CD4-positive, CD25-positive, alpha-beta regulatory T cell (primary cell): ENCODE measurements at regions not wholly inside any gene's neighbourhood (a gene's known extent, or its start where the extent isn't known, plus 50 kb on each side); places are given as distances from the start of the nearest gene placed in this dataset.
A peak's percentile ranks its signal among the peaks of the same experiment; 100 is the strongest.

Source experiments
- ATAC-seq, 2 donors: fragments of 150-1000 bp; cut with Tn5 transposase; one replicate each; pipeline ENCODE4 v1.10.0; 2021; ENCODE audit warnings: low read depth in 2 of 2, moderate number of reproducible peaks in 2 of 2, moderate library complexity in 1 of 2
- DNase-seq, 3 donors: peaks; one replicate each; pipeline versions ENCODE4 v3.0.0 to v3.0.0-alpha.2; 2012 to 2022; ENCODE audit warnings: mixed read lengths in 1 of 3
- H3K27ac ChIP-seq: one replicate; pipeline ENCODE4 v1.7.0; 2013; ENCODE audit warnings: mild to moderate bottlenecking, low read length; ENCODE audit not compliant: insufficient read depth, poor library complexity, severe bottlenecking
- H3K27me3 ChIP-seq: one replicate; pipeline ENCODE4 v1.7.0; 2013; ENCODE audit warnings: low read length; ENCODE audit not compliant: control insufficient read depth, insufficient read depth
- H3K36me3 ChIP-seq: one replicate; pipeline ENCODE4 v1.7.0; 2013; ENCODE audit warnings: mild to moderate bottlenecking, low read length, moderate library complexity; ENCODE audit not compliant: control insufficient read depth, insufficient read depth
- H3K4me1 ChIP-seq: 2 replicates; pipeline ENCODE4 v1.7.0; 2013; ENCODE audit warnings: mild to moderate bottlenecking, low read length; ENCODE audit not compliant: insufficient read depth, control insufficient read depth, poor library complexity, severe bottlenecking
- H3K4me3 ChIP-seq: one replicate; pipeline ENCODE4 v1.7.0; 2013; ENCODE audit warnings: low read depth, mild to moderate bottlenecking, low read length, moderate library complexity
- H3K9me3 ChIP-seq, 2 experiments: 1 replicate in 1 of 2; 2 replicates in 1 of 2; pipeline ENCODE4 v1.7.0; 2013; ENCODE audit warnings: low read length in 2 of 2, mild to moderate bottlenecking in 1 of 2, moderate library complexity in 1 of 2; ENCODE audit not compliant: control insufficient read depth in 2 of 2
- H3K27ac Mint-ChIP-seq, 3 donors: one replicate each; pipeline ENCODE4 v1.8.0; 2020 to 2022; ENCODE audit warnings: mild to moderate bottlenecking in 3 of 3, mixed read lengths in 3 of 3, moderate library complexity in 2 of 3
- H3K27me3 Mint-ChIP-seq: one replicate; pipeline ENCODE4 v1.8.0; 2022; ENCODE audit warnings: mild to moderate bottlenecking, mixed read lengths
- H3K36me3 Mint-ChIP-seq: one replicate; pipeline ENCODE4 v1.8.0; 2020; ENCODE audit warnings: mixed read lengths
- H3K4me1 Mint-ChIP-seq, 4 donors: one replicate each; pipeline ENCODE4 v1.8.0; 2020 to 2022; ENCODE audit warnings: mixed read lengths in 4 of 4, mild to moderate bottlenecking in 1 of 4
- H3K4me3 Mint-ChIP-seq, 4 donors: one replicate each; pipeline ENCODE4 v1.8.0; 2020 to 2022; ENCODE audit warnings: mild to moderate bottlenecking in 4 of 4, mixed read lengths in 4 of 4, moderate library complexity in 3 of 4
- H3K9me3 Mint-ChIP-seq, 7 donors: one replicate each; pipeline ENCODE4 v1.8.0; 2020 to 2022; ENCODE audit warnings: mixed read lengths in 7 of 7, mild to moderate bottlenecking in 3 of 7, moderate library complexity in 2 of 7

DNA sequence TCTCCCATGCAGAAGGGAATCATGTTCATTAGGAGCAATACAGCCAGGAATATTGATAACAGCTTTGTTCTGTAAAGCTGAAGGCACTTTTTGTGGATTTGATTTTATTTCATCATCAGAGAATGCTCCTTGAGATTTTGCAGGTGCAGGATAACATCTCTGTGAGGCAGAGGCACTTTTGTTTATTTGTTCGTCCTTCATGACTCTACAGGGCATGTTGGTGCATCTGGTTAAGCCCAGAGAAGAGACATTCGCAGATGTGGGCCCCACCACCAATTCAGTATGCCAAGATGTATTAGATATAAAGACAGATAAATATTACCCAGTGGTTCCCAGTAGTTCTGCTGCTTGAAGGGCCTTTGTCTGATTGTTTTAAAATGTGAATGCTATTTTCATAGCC, 368.1 kb upstream of the SEMA6D start:
- Histone ChIP-seq H3K4me1 (no peaks in the 10 kb centered on the region), H3K36me3 (no peaks in the 10 kb centered on the region), H3K27ac (no peak overlapping the region), H3K27me3 (no peaks in the 10 kb centered on the region), H3K9me3 (no peaks in the 10 kb centered on the region), H3K4me3 (no peak overlapping the region)
- no peaks in the 10 kb centered on the region for H3K4me1 Mint-ChIP-seq
- no peak overlapping the region for H3K27ac Mint-ChIP-seq
- no peak overlapping the region for H3K4me3 Mint-ChIP-seq
- no peaks in the 10 kb centered on the region for H3K27me3 Mint-ChIP-seq
- ATAC-seq, result no peak
- H3K36me3 Mint-ChIP-seq, result no peaks in the 10 kb centered on the region
- peaks cover 0 to 5% (median 1%) of the 10 kb centered on the region in 7 donors for H3K9me3 Mint-ChIP-seq
- DNase-seq, result no peak

DNA sequence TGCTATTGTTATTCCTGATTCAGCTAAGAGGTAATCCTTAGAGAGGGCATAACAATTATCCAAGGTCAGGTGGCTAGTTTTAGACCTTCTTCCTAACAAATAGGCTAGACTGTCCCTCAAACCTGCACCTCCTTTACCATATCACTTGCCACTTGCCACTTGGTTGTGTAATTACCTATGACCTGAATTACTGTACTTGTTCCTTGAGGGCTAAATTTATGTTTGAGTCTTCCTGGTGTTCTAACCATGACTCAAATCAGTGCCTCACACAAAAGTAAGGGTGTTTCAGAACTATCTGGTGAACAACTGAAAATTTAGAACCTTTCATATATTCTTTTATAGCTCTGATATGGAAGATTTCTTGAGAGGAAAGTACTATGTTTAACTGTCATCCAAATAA, 365.8 kb upstream of the SEMA6D start:
- no peak overlapping the region for H3K4me3 ChIP-seq
- no peaks in the 10 kb centered on the region for H3K9me3 ChIP-seq
- H3K27me3 ChIP-seq, result no peaks in the 10 kb centered on the region
- H3K27ac ChIP-seq, result no peak overlapping the region
- Mint-ChIP-seq H3K27ac (no peak overlapping the region), H3K27me3 (no peaks in the 10 kb centered on the region), H3K36me3 (no peaks in the 10 kb centered on the region), H3K4me1 (no peaks in the 10 kb centered on the region), H3K9me3 (peaks cover 0 to 6% (median 3%) of the 10 kb centered on the region in 7 donors), H3K4me3 (no peak overlapping the region)
- DNase-seq (no peak), ATAC-seq (no peak)
- no peaks in the 10 kb centered on the region for H3K4me1 ChIP-seq
- no peaks in the 10 kb centered on the region for H3K36me3 ChIP-seq

DNA sequence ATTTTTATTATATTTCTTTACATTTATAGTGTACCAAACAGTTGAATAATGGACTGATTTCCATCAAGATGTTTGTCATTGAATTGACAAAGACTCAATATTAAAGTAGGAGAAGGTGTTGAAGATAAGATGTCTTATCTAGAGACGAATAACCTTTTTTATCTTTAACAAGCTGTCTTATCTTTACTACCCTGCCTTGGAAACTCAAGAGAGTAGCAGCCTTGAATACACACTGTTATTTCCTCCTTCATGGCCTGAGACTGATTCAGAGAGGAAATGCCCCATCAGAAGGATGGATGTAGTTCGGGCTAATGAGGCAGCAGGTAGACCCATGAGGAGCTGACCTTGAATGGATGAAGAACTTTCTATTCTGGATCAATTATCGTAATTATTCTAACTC, 365.1 kb upstream of the SEMA6D start:
- Histone ChIP-seq H3K36me3 (no peaks in the 10 kb centered on the region), H3K4me3 (no peak overlapping the region), H3K27ac (no peak overlapping the region), H3K4me1 (no peaks in the 10 kb centered on the region), H3K27me3 (no peaks in the 10 kb centered on the region), H3K9me3 (no peaks in the 10 kb centered on the region)
- Mint-ChIP-seq H3K36me3 (no peaks in the 10 kb centered on the region), H3K4me3 (no peak overlapping the region), H3K9me3 (peaks cover 0 to 6% (median 3%) of the 10 kb centered on the region in 7 donors), H3K27ac (no peak overlapping the region), H3K27me3 (no peaks in the 10 kb centered on the region), H3K4me1 (no peaks in the 10 kb centered on the region)
- DNase-seq (no peak), ATAC-seq (no peak)

DNA sequence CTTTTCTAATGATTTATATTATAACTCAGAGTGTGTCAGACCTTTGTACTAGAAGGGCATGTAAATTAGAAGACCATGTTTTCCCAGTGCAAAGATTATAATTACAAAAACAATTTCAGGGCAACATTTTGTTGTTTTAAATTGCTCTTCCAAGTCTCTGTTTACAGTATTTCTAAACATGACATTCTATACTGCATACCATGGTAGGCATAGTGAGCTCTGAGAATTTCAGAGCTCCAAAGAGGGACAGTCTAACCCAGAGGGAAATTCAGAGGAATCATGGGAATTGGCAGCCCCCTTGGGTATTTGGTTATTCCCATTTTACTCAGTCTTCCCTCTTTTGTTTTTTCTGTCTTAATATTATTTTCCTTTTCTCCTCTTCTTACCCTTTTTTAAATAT, 361.5 kb upstream of the SEMA6D start:
- H3K27me3 ChIP-seq, result no peaks in the 10 kb centered on the region
- ATAC-seq, result no peak
- DNase-seq, result no peak
- no peaks in the 10 kb centered on the region for H3K4me1 ChIP-seq
- no peak overlapping the region for H3K27ac ChIP-seq
- Mint-ChIP-seq H3K4me3 (no peak overlapping the region), H3K27ac (no peak overlapping the region), H3K9me3 (peaks cover 2 to 9% (median 3%) of the 10 kb centered on the region in 7 donors), H3K36me3 (no peaks in the 10 kb centered on the region), H3K27me3 (no peaks in the 10 kb centered on the region), H3K4me1 (no peaks in the 10 kb centered on the region)
- no peaks in the 10 kb centered on the region for H3K36me3 ChIP-seq
- no peaks in the 10 kb centered on the region for H3K9me3 ChIP-seq
- no peak overlapping the region for H3K4me3 ChIP-seq

DNA sequence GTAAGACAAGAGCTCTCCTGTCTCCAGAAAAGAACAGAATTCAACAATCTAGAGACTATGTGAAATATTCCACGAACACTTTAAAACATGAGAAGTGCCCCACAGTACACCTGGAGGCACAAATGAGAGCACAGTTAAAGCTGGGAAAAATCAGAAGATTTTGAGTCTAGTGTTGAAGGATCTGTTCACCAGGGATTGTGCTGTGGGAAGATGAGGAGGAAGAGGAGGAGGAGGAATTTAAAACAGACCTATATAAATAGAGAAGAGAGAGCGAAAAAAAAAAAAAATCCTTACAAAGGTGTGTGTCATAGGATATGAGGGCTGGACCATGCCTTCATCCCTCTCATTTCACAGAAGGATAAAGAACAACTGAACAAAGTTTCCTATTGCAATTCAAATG, 361.0 kb upstream of the SEMA6D start:
- ATAC-seq, result no peak
- no peak overlapping the region for H3K4me3 ChIP-seq
- H3K27me3 ChIP-seq, result no peaks in the 10 kb centered on the region
- no peaks in the 10 kb centered on the region for H3K9me3 ChIP-seq
- no peaks in the 10 kb centered on the region for H3K4me1 ChIP-seq
- Mint-ChIP-seq H3K4me3 (no peak overlapping the region), H3K27ac (no peak overlapping the region), H3K4me1 (no peaks in the 10 kb centered on the region), H3K36me3 (no peaks in the 10 kb centered on the region), H3K9me3 (peaks cover 2 to 9% (median 4%) of the 10 kb centered on the region in 7 donors), H3K27me3 (no peaks in the 10 kb centered on the region)
- H3K36me3 ChIP-seq, result no peaks in the 10 kb centered on the region
- H3K27ac ChIP-seq, result no peak overlapping the region
- DNase-seq, result no peak

DNA sequence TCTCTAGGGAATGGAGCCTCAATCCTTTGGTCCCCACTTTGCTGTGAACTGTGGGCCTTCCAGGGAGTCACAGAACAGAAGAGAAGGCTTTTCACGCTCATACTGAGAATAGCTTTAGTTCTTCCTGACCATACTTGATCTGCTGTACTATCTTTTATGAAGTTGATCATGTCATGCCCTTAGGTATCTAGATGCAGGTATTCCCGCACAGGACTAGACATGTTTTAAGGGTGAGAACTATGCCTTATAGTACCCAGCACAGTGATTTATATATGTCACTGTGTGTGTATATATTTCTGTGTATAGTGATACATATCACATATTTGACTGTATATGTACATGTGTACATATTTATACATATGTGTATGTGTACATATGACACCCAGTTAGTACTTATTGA, 358.4 kb upstream of the SEMA6D start:
- Histone ChIP-seq H3K36me3 (no peaks in the 10 kb centered on the region), H3K27ac (no peak overlapping the region), H3K27me3 (no peaks in the 10 kb centered on the region), H3K4me1 (no peaks in the 10 kb centered on the region), H3K9me3 (no peaks in the 10 kb centered on the region), H3K4me3 (no peak overlapping the region)
- H3K36me3 Mint-ChIP-seq, result no peaks in the 10 kb centered on the region
- DNase-seq (no peak), ATAC-seq (no peak)
- H3K4me3 Mint-ChIP-seq, result no peak overlapping the region
- H3K27me3 Mint-ChIP-seq, result no peaks in the 10 kb centered on the region
- no peaks in the 10 kb centered on the region for H3K4me1 Mint-ChIP-seq
- peak overlapping the region in 1 of 3 donors; percentile 56 for H3K27ac Mint-ChIP-seq
- peaks cover 2 to 9% (median 4%) of the 10 kb centered on the region in 7 donors for H3K9me3 Mint-ChIP-seq

DNA sequence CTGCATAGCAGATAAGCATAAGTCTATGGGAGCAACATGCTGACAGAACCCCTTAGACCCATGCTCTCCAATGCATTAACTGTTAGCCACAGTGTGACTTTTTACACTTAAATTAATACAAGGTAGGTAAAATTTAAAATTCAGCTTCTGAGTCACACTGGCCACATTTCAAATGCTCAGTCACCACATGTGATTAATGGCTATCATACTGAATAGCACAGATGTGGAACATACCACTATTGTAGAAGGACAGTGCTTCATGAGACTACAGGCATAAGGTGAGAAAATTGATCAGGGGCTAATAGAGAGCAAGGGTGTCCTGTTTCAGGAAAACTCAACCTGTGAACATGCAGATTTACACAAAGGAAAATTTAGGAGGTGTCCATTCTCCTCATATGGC, 357.0 kb upstream of the SEMA6D start:
- Histone ChIP-seq H3K4me1 (no peaks in the 10 kb centered on the region), H3K9me3 (no peaks in the 10 kb centered on the region), H3K4me3 (no peak overlapping the region), H3K27me3 (no peaks in the 10 kb centered on the region), H3K36me3 (no peaks in the 10 kb centered on the region), H3K27ac (no peak overlapping the region)
- H3K9me3 Mint-ChIP-seq, result peaks cover 0 to 9% (median 7%) of the 10 kb centered on the region in 7 donors
- no peak overlapping the region for H3K4me3 Mint-ChIP-seq
- H3K27ac Mint-ChIP-seq, result no peak overlapping the region
- H3K27me3 Mint-ChIP-seq, result no peaks in the 10 kb centered on the region
- DNase-seq (no peak), ATAC-seq (no peak)
- no peaks in the 10 kb centered on the region for H3K36me3 Mint-ChIP-seq
- H3K4me1 Mint-ChIP-seq, result no peaks in the 10 kb centered on the region

DNA sequence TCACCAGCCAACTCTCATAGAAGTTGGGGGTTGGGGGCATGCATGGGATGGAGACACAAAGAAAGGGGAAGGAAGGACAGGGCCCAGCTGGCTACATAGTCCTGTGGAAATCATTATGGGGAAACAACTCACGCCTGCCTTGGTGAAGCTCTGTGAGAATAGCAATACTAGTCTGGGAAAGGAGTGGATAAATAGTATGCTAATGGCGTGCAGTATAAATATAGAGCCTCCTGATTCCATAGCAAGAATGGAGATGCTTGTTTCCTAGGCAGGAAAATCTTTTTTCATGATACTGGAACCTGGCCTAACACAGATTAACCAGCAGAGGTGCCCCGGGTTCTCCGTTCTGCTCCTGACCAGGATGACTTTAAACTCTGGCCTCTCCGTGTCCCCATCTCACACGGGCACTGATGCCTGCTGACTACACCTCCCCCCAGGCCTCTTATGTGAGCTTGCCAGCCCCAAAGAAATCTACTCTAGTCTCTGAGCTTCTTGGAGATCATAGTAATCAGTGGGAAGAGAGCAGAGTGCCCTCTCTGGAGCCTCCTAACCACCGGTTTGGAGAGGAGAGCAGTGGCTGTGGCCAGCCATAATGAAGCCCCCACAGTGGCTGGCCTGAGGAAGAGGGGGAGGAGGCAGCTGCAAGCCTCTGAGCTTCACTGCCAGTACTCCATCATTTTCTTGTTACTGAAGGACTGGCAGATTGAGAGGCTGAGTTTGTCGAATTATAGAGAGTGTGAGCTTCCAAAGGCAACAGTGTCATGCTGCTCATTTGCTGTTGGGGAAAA, 355.0 kb upstream of the SEMA6D start:
- no peaks in the 10 kb centered on the region for H3K27me3 Mint-ChIP-seq
- Histone ChIP-seq H3K9me3 (no peaks in the 10 kb centered on the region), H3K27ac (no peak overlapping the region), H3K4me1 (no peaks in the 10 kb centered on the region), H3K27me3 (no peaks in the 10 kb centered on the region), H3K36me3 (no peaks in the 10 kb centered on the region), H3K4me3 (no peak overlapping the region)
- H3K4me1 Mint-ChIP-seq, result no peaks in the 10 kb centered on the region
- no peak overlapping the region for H3K27ac Mint-ChIP-seq
- no peak overlapping the region for H3K4me3 Mint-ChIP-seq
- H3K36me3 Mint-ChIP-seq, result no peaks in the 10 kb centered on the region
- ATAC-seq (no peak), DNase-seq (no peak)
- peaks cover 0 to 9% (median 5%) of the 10 kb centered on the region in 7 donors for H3K9me3 Mint-ChIP-seq
